GM18867 (cell line): ENCODE measurements at regions not wholly inside any gene's neighbourhood (a gene's known extent, or its start where the extent isn't known, plus 50 kb on each side); places are given as distances from the start of the nearest gene placed in this dataset.
A peak's percentile ranks its signal among the peaks of the same experiment; 100 is the strongest.

Experiments used
- ATAC-seq: cut with Tn5 transposase; IDR thresholded peaks from one replicate; pipeline ENCODE4 v1.9.1; 2021; ENCODE audit warnings: mild to moderate bottlenecking, moderate library complexity; ENCODE audit not compliant: unreplicated experiment

- ATAC-seq = no peak
Measured at GRCh38 chr12:43294916-43295315, 257.1 kb downstream of the ADAMTS20 start.

DNA sequence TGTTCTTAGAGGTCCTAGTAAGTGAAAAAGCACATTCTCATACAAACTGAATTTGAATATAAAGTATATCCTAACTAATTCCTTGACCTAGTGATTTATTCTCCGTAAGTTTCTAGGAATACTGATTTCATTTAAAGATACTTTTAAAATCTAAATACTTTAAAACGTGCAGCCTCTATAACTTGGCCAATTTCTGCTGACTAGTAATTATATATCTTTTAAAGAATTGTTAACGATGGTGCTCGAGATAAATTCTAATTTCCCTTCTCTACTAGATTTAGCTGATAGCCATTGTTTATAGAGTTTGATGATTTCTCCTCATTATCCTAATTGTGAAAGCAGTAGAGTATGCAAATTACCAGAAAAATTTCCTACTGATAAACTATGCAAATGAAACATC lies 257.9 kb downstream of the ADAMTS20 start:
- no peak for ATAC-seq

DNA sequence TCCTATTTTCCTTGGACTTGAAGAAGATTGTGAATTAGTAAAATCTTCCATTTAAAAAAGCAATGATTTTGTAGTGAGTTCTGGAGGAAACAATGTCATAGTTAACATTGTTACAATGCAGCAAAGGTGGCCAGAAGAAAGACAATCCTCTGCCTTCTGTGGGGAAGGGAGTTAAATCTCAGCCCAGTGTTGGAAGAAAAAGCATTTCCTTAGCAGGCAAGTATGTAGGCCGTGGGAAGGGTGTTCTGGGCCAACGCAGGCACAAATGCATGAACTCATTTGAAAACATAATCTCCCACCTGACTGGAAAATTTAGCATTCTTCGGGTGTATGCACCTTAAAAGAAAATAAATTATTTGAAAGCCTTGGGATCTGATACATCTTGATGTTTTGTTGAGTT lies 258.6 kb downstream of the ADAMTS20 start:
- no peak for ATAC-seq

DNA sequence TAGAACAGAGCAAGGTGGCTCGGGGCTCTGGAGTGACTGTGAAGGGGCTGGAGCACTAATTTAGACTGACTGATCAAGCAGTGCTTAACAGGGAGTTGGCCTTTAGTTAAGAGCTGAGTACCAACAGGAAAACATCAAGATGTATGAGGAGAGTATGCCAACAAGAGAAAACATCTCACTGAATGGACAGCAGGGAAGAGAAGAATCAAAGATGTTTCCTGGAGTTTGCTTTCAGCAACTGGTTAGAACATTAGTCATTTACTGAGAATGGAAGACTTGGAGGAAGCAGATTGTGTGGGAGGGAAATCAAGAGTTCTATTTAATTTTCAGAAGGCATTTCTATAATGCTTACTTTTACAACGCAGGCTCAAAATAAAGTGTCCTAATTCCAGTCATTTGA lies 259.3 kb downstream of the ADAMTS20 start:
- ATAC-seq = no peak

DNA sequence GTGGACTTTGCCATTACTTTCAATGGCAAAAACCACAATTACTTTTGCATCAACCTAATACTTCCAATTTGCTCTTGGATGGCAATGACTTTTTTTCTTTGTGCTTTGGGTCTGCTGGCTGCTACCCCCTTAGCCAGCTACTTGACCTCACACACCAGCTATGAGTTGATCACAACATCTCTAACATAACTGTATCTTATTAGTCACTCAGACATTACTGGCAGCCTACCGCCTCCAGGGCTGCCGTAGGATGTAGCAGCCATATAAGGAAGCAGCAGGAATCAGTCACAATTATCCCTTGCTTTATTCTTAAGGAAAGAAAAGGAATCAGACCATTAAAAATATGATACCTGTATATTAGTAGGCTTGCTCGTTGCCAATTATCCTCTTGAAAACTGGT lies 260.5 kb downstream of the ADAMTS20 start:
- ATAC-seq = no peak

GRCh38 chr12:43290836-43291235 lies 261.2 kb downstream of the ADAMTS20 start:
- ATAC-seq = no peak

DNA sequence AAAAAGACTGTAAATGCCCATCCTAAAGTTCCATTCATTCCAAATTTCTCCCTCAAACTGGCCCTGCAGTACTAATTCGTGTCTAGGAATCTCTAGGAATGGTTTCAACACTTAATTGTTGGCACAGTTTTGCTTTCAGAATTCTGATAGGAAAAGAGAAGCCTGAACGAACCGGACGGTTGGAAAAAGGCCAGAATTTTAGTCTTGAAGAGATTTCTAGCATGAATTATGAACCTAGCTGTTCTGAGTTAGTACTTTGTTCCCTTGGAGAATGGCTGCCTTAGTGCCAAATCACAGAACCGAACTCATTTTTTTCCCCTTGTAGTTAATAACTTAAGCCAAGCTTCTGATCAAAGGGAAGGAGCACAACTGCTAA lies 262.6 kb downstream of the ADAMTS20 start:
- no peak for ATAC-seq

- no peak for ATAC-seq
Measured at GRCh38 chr12:43288671-43289425, 263.2 kb downstream of the ADAMTS20 start.

DNA sequence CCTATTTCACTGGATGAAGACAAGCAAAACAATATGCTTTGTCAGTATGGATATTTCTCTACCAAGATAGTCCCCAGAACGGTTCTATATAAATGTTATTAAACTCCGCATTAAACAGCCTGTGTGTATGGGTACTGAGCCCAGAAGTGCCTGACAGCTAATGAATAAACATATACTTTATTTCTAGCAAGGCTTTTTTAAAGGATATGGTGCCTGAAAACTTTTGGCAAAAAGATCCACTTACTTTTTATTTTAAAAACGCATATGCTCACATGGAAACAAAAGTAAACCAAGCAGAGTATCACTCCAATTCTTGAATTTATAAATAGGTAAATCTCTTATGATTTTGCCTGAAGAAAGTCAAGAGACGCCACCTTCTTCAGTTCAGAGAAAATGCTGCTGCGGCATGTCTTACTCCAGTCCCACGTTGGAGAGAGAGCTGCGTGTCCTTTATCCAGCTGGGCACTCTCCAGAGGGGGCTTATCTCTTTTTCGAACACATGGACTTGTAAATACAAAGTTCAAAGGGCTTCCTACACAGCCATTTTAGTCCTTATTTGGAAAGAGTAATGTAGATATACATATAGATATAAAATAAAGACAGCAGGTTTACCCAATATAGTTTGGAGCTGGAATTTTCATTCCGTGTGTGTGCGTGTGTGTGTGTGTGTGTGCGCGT lies 264.2 kb downstream of the ADAMTS20 start:
- no peak for ATAC-seq

- ATAC-seq = no peak
Measured at GRCh38 chr12:43286986-43287385, 265.0 kb downstream of the ADAMTS20 start.

GRCh38 chr12:43285159-43285598 lies 266.8 kb downstream of the ADAMTS20 start:
- no peak for ATAC-seq

GRCh38 chr12:43284486-43285158 lies 267.4 kb downstream of the ADAMTS20 start:
- ATAC-seq = no peak

DNA sequence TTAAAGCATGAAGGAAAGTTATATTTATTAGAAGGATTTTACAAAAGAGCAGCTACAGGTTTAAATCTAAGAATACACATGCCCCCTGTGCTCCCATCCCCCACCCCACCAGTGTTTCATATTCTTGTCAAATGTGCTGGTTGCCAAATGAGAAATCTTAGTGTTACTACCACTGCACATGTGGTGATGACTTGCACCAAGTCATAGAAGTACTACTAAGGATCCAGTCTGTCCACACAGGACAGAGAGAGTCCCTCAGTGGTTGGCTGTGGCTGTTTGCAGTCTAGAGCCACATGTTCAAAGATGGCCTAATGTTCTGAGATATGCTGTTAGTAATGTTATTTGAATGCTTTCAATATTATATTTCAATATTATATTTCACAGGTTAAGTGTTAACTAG lies 268.8 kb downstream of the ADAMTS20 start:
- ATAC-seq = no peak

- ATAC-seq = no peak
Measured at GRCh38 chr12:43282106-43282505, 269.9 kb downstream of the ADAMTS20 start.

- no peak for ATAC-seq
Measured at GRCh38 chr12:43281563-43281962, 270.4 kb downstream of the ADAMTS20 start.

DNA sequence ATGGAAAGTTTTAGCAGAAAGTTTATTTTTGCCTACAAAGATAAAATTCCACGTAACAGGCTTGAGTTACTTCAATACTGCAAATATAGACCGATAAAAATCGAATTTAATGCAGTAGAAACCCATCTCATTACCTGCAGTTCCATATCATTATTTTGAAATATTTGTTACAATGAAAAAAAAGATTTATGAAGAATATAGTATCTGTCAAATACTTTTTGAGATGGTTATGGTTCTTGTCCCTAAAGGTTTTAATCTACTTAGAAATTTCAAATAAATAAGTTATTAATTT lies 273.5 kb downstream of the ADAMTS20 start:
- no peak for ATAC-seq

GRCh38 chr12:43277651-43278540 lies 274.1 kb downstream of the ADAMTS20 start:
- peak; percentile 95 for ATAC-seq

DNA sequence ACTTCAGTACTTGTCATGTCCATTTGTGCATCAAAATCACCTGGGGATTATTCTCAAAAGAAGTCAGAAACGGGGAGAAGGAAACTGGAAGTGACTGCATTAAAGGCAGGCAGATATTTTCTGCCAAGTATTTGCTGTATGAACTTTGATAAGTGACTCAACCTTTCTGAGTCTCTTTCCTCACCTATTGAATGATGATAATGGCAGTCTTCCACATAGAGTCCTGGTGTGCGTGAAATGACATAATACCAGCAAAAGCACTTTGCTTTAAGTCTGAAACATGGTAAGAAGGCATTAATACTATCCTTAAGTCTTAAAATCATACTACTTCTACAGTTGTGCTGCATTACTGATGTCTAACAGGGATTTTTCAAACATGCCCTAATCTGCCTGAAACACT lies 278.5 kb downstream of the ADAMTS20 start:
- ATAC-seq = no peak

- no peak for ATAC-seq
Measured at GRCh38 chr12:43271659-43272058, 280.3 kb downstream of the ADAMTS20 start.

DNA sequence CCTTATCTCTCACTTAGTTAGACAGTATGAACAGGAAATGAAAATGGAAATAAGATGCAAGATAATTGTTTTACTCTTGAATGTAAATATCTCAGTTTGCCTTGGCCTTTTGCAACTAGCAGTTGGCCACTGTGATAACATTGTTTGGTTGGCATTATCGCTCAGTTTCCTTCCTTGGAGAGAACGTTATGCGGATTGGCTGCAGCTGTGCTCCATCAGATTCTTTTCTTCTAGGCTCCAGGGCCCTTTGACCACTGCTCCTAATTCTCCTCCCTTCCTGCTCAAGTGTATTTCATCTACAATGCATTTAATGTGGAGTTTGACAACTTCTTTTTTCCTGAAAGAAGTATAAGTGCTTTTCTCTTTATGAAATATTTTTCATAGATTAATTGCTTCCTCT lies 284.2 kb downstream of the ADAMTS20 start:
- ATAC-seq = no peak

DNA sequence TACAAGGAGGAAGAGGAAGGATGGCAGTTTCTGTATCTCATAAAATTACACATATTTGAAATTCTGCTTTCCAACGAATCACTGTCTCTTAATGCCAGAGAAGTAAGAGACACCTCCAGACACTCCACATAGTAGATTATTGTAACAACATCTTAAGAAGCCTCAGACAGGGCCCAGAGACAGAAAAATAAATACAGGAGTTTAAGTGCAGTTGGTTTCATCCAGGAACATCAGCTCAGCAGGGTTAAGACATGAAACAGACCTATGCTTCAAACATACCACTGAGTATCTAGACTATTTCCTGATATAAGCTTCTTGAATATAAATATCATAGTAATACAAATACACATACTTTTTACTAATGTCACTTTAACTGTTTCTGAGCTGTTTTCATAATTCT lies 290.3 kb downstream of the ADAMTS20 start:
- no peak for ATAC-seq
